Right forelimb (tissue), 1 donor: ENCODE measurements at regions not wholly inside any gene's neighbourhood (a gene's known extent, or its start where the extent isn't known, plus 50 kb on each side); places are given as distances from the start of the nearest gene placed in this dataset.

Experiments used
- DNase-seq: peaks from one replicate; pipeline ENCODE4 v3.0.0-alpha.2; 2018

GRCh38 chr2:204278454-204278853, 266.8 kb upstream of the PARD3B start:
- no peak for DNase-seq

- DNase-seq = no peak
Measured at GRCh38 chr2:204279819-204280218, 265.5 kb upstream of the PARD3B start.

GRCh38 chr2:204280262-204280668, 265.0 kb upstream of the PARD3B start:
- DNase-seq = no peak

- DNase-seq = no peak
Measured at GRCh38 chr2:204282081-204282480, 263.2 kb upstream of the PARD3B start.

- DNase-seq = no peak
Measured at GRCh38 chr2:204282525-204282924, 262.8 kb upstream of the PARD3B start.

- DNase-seq = no peak
Measured at GRCh38 chr2:204289066-204289465, 256.2 kb upstream of the PARD3B start.

GRCh38 chr2:204292439-204292838, 252.8 kb upstream of the PARD3B start:
- DNase-seq = no peak

- no peak for DNase-seq
Measured at GRCh38 chr2:204293884-204294747, 251.2 kb upstream of the PARD3B start.

- no peak for DNase-seq
Measured at GRCh38 chr2:204298404-204298803, 246.9 kb upstream of the PARD3B start.

GRCh38 chr2:204299766-204300165, 245.5 kb upstream of the PARD3B start:
- DNase-seq = no peak

GRCh38 chr2:204306667-204307066, 238.6 kb upstream of the PARD3B start:
- DNase-seq = no peak

GRCh38 chr2:204312105-204312504, 233.2 kb upstream of the PARD3B start:
- DNase-seq = no peak

- DNase-seq = no peak
Measured at GRCh38 chr2:204313256-204313655, 232.0 kb upstream of the PARD3B start.

- DNase-seq = no peak
Measured at GRCh38 chr2:204315236-204315662, 230.0 kb upstream of the PARD3B start.

GRCh38 chr2:204317640-204318039, 227.6 kb upstream of the PARD3B start:
- DNase-seq = no peak

GRCh38 chr2:204321027-204321800, 224.1 kb upstream of the PARD3B start:
- no peak for DNase-seq

GRCh38 chr2:204321910-204322751, 223.1 kb upstream of the PARD3B start:
- DNase-seq = no peak

GRCh38 chr2:204325468-204325867, 219.8 kb upstream of the PARD3B start:
- DNase-seq = peak; percentile 79

- no peak for DNase-seq
Measured at GRCh38 chr2:204328373-204328772, 216.9 kb upstream of the PARD3B start.

- DNase-seq = no peak
Measured at GRCh38 chr2:204329016-204329415, 216.3 kb upstream of the PARD3B start.

- no peak for DNase-seq
Measured at GRCh38 chr2:204329532-204329931, 215.7 kb upstream of the PARD3B start.

- DNase-seq = no peak
Measured at GRCh38 chr2:204331180-204331579, 214.1 kb upstream of the PARD3B start.

- no peak for DNase-seq
Measured at GRCh38 chr2:204331988-204332387, 213.3 kb upstream of the PARD3B start.
